D721Med (cell line): ENCODE measurements at regions not wholly inside any gene's neighbourhood (a gene's known extent, or its start where the extent isn't known, plus 50 kb on each side); places are given as distances from the start of the nearest gene placed in this dataset.

Experiments used
- DNase-seq: peaks from one replicate; pipeline ENCODE4 v3.0.0; 2011; ENCODE audit warnings: low spot score; ENCODE audit not compliant: insufficient read length
- FAIRE-seq: peaks from 2 replicates; lab custom pipeline; 2011; peaks lifted over from hg19 to GRCh38; lab: Jason Lieb, UNC
- TF ChIP-seq, protein P1 (sequence below): IDR thresholded peaks from 2 replicates; pipeline ENCODE4 v1.5.1; 2012; ENCODE audit warnings: mild to moderate bottlenecking, control low read depth; ENCODE audit not compliant: insufficient read depth; ENCODE audit errors: missing control alignments

DNA sequence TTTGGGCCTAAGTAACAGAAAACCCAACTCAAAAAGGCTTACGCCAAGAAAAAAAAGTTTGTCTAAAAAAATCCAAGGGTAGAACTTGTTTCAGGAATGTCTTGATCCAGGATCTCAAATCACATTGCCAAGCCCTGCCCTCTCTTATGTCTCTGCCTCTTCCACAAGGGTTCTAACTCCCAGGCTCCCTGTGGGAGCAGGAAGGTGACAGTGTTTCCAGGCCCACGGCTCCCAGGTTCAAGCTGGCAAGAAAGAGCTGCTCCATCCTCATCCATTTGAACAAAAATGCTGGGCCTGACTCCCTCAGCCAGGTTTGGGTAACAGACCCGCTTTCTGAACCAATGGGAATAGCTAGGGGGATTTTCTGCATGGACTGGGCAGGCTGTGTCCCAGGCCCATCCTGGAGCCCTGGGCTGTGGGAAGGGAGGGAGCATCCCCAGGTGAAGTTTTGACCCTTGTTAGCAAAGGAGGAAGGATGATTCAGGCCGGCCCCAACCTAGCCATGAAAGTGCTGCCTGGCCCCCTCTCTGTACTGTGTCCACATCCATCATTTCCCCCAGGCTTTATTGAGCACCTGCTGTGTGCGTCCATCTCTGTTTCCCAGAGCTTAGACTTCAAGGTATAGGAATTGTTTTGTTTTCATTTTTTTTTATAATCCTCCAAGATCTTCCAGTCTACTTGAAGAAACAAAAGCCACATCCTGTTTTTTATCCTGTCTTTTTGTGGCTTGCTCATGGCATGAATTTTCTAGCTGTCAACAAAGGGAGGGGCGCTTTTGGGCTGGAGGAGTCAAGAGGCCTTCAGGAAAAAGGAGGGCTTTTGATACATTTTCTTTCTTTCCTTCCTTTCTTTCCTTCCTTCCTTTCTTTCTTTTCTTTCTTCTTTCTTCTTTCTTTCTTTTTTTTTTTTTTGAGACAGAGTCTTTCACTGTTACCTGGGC, 159.8 kb downstream of the TFAP2C start:
- FAIRE-seq (no peak), DNase-seq (no peak)
- TF ChIP-seq, protein P1, sequence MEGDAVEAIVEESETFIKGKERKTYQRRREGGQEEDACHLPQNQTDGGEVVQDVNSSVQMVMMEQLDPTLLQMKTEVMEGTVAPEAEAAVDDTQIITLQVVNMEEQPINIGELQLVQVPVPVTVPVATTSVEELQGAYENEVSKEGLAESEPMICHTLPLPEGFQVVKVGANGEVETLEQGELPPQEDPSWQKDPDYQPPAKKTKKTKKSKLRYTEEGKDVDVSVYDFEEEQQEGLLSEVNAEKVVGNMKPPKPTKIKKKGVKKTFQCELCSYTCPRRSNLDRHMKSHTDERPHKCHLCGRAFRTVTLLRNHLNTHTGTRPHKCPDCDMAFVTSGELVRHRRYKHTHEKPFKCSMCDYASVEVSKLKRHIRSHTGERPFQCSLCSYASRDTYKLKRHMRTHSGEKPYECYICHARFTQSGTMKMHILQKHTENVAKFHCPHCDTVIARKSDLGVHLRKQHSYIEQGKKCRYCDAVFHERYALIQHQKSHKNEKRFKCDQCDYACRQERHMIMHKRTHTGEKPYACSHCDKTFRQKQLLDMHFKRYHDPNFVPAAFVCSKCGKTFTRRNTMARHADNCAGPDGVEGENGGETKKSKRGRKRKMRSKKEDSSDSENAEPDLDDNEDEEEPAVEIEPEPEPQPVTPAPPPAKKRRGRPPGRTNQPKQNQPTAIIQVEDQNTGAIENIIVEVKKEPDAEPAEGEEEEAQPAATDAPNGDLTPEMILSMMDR = no peak

DNA sequence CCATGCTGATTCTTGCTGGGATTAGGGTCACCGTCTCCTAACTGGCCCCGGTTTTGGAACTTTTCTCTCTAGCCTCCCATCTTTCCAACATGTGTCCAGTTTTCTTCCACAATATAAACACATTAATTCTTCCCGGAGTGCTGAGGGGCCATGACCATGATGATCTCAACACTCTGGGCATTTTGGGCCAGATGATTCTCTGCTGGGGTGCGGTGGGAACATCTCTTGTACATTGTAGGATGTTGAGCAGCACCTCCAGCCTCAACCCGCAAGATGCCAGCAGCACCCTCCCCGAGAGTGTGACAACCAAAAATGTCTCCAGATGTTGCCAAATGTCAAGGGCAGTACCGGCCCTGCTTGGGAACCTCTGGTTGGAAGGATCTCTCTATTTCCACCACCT, 164.8 kb downstream of the TFAP2C start:
- FAIRE-seq = no peak
- DNase-seq = no peak
- TF ChIP-seq, protein P1 = no peak

DNA sequence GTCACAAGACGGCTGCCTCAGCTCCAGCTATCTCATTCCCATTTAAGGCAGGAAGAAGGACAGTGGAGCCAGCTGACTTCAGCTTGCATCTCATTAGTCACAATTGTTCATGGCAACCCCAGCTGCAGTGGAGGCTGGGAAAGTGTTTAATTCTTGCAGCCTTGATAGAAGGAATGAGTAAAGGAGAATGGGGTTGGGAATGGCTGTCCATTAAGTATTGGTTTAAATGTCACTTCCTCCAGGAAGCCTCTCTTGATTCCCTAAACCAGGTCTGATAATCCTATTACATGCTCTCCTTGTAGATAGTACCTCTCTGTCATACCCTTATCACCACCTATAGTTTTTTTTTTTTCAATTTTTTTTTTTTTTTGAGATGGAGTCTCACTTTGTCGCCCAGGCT, 166.4 kb downstream of the TFAP2C start:
- TF ChIP-seq, protein P1 = no peak
- DNase-seq = no peak
- FAIRE-seq = no peak

DNA sequence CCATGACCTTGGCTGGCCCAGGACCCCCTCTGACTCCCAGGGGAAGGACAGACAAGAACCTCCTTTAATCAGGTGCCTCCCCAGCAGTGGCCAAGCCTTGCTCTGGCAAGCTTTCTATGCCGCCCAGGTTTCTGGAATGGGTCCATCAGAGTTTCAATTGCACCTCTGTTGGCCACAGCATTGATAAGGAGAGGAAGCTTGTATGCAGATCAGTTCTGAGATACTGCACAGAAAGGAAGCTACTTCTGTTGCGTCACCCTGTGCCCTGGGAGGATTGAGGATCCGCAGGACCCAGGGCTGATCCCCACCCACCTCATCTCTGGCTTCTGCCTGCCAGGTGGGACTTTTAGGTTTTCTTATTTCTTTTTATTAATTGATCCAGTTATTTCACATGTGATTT, 167.2 kb downstream of the TFAP2C start:
- FAIRE-seq = no peak
- no peak for DNase-seq
- TF ChIP-seq, protein P1 = no peak

DNA sequence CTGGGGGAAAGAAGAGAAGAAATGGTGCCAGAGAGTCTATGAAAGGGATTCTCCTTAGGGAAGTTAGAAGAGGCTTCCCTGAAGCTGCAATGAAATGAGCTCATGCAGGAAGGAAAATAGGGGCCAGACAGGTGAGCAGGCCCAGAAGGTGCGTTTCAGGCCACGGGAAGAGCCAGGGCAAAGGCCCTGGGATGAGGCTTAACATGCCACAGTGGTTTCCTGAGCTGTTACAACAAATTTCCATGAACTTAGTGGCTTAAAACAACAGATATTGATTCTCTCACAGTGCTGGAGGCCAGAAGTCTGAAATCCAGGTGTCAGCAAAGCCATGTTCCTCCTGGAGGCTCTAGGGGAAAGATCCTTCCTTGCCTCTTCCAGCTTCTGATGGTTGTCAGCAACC, 167.9 kb downstream of the TFAP2C start:
- FAIRE-seq (no peak), DNase-seq (no peak)
- TF ChIP-seq, protein P1 = no peak

DNA sequence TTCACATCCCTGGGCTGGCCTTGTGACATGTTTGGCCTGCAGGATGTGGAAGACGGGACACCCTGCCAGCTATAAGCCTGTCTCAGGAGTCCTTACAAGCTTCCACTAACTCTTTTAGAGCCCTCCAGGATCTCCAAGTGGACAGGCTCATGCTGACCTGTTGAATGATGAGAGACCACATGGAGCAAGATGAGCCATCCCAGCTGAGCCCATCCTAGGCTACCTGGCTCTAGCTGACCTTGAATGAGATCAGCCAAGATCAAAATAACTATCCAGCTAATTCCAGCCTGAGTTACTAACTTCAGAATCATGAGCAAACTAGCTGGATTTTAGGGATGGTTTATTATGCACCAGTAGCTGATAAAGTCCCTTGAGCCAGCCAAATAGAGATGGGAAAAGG, 169.5 kb downstream of the TFAP2C start:
- TF ChIP-seq, protein P1 = no peak
- DNase-seq = no peak
- FAIRE-seq = no peak

DNA sequence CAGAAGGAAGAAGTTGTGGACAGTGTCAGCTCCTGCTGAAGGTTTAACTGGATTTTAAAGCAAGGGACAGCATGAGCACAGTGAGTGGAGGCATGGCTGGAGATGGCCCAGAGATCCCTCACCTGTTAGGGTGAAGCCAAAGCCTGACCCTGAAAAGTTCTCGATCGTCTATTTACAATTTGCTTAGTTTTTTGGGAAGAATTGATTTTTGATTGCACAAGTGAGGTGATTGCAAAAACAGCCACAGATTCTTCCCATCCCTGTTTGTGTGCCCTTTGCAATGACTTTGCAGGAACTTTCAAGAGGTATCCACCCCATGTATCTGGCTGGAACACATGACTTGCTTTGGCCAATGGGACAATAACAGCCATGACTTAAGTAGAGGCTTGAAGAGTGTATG, 170.1 kb downstream of the TFAP2C start:
- DNase-seq (no peak), FAIRE-seq (no peak)
- TF ChIP-seq, protein P1 = no peak
